ENCODE measurements at regions not wholly inside any gene's neighbourhood (a gene's known extent, or its start where the extent isn't known, plus 50 kb on each side); places are given as distances from the start of the nearest gene placed in this dataset.

- TF ChIP-seq EP300 (IDR thresholded peaks at IDR 0.05), result no peak
- TF ChIP-seq POLR2A (IDR thresholded peaks at IDR 0.05; ENCODE audit: low read depth), result no peak
- no peak for TF ChIP-seq CTCF (IDR thresholded peaks at IDR 0.05)
- TF ChIP-seq POLR2AphosphoS5 (IDR thresholded peaks at IDR 0.05), result no peak
Measured at GRCh38 chrX:133468051-133468450, 52.8 kb upstream of the GPC4 start.

Data from esophagus muscularis mucosa (tissue), 4 donors.